ENCODE measurements at regions not wholly inside any gene's neighbourhood (a gene's known extent, or its start where the extent isn't known, plus 50 kb on each side); places are given as distances from the start of the nearest gene placed in this dataset.

DNA sequence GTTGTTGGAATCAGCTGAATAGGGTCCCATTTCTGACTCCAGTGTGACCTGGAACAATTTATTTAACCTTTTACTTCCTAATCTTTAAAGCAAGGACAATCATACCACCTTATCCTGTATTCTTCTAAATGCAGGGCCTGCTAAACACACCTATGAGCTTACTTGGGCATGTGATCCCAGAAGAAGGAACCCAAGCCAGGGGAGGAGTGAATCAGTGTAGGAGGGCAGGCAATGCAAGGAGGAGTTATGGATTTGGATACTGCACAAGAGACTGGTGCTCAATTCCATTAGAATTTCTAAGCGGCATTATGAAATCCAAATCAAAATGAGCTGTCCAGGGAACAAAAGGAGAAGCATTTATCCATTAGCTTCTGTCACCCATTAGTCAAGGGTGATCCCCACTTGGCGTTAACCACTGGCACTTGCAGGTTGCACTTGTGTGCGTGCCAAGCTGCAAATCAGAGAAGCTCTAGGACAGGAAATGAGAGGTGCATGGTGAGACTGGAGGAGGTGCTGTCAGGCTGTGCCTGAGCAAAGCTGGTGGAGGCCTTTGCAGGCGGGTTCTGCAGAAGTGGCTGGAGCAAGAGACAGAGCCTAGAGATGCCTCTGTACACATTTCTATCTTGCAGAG lies 297.2 kb upstream of the PLXNA2 start:
- no peak for DNase-seq (ENCODE audit: low read depth)

DNA sequence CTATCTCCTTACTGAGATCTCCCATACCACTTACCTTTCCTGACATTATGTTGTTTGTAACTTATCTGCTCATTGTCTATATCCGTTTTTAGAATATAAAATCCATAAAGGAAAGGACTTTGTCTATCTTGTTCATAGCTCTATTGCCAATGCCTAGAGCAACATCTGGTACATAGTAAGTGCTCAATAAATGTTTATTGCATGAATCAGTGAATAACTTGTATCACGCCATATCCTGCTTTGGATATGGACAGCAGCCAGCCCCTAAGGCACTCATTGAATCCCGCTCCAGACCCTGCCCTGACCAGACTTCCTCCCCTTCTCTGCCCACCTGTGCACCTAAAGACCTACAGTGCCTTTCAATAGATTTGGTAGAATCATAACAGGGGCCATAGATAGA lies 298.1 kb upstream of the PLXNA2 start:
- DNase-seq (ENCODE audit: low read depth) = no peak

DNA sequence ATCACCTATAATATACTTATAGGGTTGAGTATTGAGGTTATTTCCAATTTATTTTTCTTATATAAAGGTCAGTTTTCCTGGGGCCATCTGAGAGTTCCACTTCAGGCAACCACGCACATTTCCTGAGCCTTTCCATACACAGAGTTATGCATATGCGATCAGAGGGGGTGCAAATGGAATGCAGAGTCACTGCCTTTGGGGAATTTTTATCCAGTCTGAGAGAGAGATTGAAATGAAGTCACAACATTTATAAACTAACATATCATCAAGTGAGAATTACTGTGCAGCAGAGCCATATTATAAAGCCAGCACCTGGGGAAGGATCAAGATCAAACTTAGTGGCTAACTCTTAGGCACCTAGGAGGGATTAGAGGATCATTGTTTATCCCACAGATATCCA lies 299.9 kb upstream of the PLXNA2 start:
- DNase-seq (ENCODE audit: low read depth) = no peak

GRCh38 chr1:208544794-208545193 lies 300.6 kb upstream of the PLXNA2 start:
- DNase-seq (ENCODE audit: low read depth) = no peak

DNA sequence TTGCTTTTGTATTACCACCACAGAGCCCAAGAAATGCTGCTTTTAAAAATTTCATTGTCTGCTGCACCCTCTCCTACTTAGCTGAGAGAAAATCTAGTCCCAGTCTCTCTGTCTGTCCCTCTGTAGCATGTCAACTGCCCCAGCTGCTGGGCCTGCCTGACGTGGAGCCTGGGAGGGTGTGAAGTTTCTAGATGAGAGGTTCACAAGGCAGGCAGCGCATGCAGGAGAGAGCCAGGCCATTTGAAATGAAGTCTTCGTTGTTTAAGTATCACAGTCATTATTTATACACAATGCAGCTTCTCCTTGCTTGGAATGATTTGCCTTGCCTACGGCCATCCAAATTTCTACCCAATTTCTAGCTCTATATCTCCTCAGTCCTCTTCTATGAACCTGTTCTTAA lies 306.8 kb upstream of the PLXNA2 start:
- no peak for DNase-seq (ENCODE audit: low read depth)

DNA sequence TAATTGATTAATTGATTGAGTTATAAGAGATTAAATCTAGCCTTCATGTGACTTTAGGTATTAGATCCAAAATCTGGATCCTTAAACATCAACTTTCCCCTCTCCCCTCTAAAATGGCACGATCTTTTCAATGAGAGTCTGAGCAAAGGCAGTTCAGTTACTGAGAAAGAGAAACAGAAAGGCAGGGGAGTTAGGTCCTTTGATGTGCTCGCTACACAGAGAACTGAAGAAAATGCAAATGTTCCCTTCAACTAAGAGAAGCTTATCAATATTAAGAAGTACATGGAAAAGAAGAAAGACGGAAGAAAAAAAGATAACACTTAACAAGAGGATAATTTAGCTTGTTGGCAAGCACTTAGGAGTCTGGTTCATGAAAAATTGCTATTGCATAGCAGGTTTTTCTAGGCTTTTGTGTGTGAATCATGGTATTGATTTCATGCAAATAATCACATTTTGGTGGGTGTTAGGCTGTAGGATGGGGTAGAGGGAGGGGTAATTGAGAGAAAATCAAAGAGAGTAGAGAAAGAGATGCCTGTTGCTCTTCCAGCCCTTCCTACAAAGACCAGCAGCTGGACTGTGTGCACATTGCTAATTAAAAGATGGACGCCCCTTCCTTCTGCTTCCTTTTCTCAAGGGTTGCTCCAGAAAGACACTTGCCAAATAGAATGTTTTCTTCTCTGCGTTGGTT lies 307.6 kb upstream of the PLXNA2 start:
- DNase-seq (ENCODE audit: low read depth) = no peak

GRCh38 chr1:208552928-208553327 lies 308.7 kb upstream of the PLXNA2 start:
- no peak for DNase-seq (ENCODE audit: low read depth)

GRCh38 chr1:208556461-208556860 lies 312.3 kb upstream of the PLXNA2 start:
- DNase-seq (ENCODE audit: low read depth) = no peak

- DNase-seq (ENCODE audit: low read depth) = no peak
These were observed 313.0 kb upstream of the PLXNA2 start for GRCh38 chr1:208557046-208557722.

- DNase-seq (ENCODE audit: low read depth) = no peak
These were observed 313.5 kb upstream of the PLXNA2 start for GRCh38 chr1:208557723-208558094.

GRCh38 chr1:208559597-208560329 lies 315.6 kb upstream of the PLXNA2 start:
- DNase-seq (ENCODE audit: low read depth) = no peak

GRCh38 chr1:208562151-208562960 lies 318.2 kb upstream of the PLXNA2 start:
- DNase-seq (ENCODE audit: low read depth) = no peak

DNA sequence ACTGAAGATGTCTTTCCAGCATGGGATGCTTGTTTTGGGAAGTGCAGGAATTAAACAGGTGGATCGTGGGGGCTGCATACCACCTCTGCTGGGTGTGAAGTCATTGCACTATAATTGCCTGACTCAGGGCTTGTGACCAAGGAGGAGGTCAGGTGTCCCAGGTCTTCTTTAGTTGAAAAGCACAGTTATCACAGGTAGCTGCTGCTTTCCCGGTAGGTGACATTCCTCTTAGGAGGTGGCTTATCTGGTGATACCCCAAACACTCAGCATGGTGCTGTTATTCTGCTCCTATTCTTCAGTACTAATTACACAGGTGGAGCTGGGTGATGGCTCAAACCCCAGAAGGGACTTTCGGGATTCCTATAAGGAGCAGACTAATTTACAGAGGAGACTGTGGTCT lies 320.3 kb upstream of the PLXNA2 start:
- no peak for DNase-seq (ENCODE audit: low read depth)

DNA sequence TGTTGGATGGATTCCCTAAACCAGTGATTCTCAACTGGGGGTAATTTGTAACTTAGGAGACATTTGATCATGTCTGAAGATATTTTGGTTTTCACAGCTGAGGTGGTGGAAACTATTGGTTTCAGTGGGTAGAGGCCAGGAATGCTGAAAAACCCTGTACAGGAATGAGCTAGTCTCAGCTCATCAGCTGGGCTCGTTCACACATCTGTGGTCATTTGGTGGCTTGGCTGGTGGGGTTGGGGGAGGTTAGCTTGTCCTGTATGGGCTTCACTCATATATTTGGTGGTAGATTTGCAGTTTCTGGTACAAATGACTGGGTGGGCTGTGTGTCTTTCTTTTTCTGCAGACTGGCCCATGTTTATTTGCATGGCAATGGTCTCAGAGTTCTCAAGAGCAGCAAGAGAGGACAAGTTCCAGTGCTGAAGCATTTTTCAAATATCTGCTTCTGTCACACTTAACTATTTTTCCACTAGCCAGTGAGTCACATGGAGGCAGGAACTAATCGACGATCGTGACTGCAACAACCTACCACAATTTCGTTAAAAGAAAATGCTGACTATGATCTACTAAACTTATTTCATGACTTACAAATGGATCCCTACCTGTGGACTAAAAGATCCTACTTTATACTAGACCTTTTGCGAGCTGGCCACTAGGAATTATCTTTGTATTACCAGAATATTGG lies 321.7 kb upstream of the PLXNA2 start:
- no peak for DNase-seq (ENCODE audit: low read depth)

DNA sequence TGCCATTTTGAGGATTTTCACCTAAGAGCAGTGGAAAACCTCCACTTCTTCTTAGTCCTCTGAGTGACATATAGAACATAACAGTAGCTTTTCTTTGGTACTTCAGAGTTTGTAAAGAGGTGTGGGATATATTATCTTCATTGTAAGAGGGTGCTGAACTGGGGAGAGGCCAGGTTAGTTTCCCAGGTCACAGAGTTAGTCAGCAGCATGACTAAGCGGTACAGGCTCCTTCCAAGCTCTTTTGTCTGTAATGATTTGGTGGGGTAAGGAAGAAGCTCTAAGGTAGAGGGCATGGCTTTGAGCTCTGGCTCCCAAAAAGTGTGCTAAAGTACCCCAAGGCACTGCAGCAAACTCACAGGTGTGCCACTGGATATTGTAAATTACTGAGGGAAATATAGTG lies 325.0 kb upstream of the PLXNA2 start:
- DNase-seq (ENCODE audit: low read depth) = no peak

GRCh38 chr1:208570362-208570761 lies 326.2 kb upstream of the PLXNA2 start:
- DNase-seq (ENCODE audit: low read depth) = no peak

- no peak for DNase-seq (ENCODE audit: low read depth)
These were observed 332.2 kb upstream of the PLXNA2 start for GRCh38 chr1:208576425-208576824.

GRCh38 chr1:208577381-208577905 lies 333.3 kb upstream of the PLXNA2 start:
- no peak for DNase-seq (ENCODE audit: low read depth)

- DNase-seq (ENCODE audit: low read depth) = no peak
These were observed 337.0 kb upstream of the PLXNA2 start for GRCh38 chr1:208581209-208581608.

DNA sequence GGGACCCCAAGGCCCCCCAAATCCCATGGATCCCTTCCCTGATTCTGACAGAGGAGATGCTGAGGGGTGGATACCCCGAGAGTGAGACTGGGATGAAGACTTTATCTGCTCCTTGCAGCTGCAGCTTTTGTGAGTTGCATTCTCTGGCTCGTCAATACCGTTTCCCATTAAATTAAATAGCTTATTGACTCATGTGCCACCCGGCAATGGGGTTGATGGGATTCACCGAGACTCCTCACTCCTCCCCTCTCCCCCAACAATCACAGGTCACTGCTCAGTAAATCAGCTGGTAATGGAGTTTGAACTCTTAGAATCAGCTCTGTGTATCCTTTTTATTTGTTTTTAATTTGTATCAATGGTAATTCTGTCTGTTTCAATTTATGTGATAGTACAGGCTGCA lies 337.5 kb upstream of the PLXNA2 start:
- DNase-seq (ENCODE audit: low read depth) = no peak

DNA sequence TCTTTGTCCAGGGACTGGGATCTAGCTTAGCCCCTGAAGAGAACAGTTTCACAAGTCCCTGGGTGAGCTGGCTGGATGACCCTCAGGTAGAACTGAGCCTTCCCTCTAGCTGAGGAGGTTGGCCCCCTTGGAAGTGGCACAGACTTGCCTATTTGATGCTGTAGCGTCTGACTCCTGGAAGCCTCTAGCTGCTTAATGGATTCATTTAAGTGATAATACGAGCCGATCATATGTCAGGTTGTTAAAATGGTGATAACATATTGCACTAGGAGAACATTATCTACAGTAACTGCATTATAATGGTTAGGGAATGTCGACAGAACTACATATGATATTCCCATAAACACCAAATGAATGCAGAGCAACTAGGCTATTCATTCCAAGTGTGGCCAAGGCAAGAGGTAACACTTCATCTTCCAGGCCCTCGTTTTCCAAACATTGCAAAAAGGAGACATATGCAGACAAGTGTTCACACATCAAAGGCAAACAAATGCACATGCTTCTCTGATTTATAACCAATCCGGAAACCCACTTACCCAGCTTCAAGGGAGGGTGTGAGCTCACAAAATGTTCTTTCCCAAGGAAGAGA lies 340.1 kb upstream of the PLXNA2 start:
- no peak for DNase-seq (ENCODE audit: low read depth)
